ENCODE measurements at regions not wholly inside any gene's neighbourhood (a gene's known extent, or its start where the extent isn't known, plus 50 kb on each side); places are given as distances from the start of the nearest gene placed in this dataset.
"Not testable (repeated sequence)": the region's sequence is repeated elsewhere in the genome, so short reads cannot be mapped to it uniquely, and the experiment has no call there.

GRCh38 chr5:164224772-164225171 lies 719.4 kb downstream of the MAT2B start:
- no peak for DNase-seq

GRCh38 chr5:164230341-164230740 lies 724.9 kb downstream of the MAT2B start:
- no peak for DNase-seq

- DNase-seq: no peak
Measured at GRCh38 chr5:164233791-164234190, 728.4 kb downstream of the MAT2B start.

GRCh38 chr5:164234321-164234720 lies 728.9 kb downstream of the MAT2B start:
- DNase-seq: no peak

GRCh38 chr5:164235300-164235891 lies 730.0 kb downstream of the MAT2B start:
- DNase-seq: no peak

- DNase-seq: no peak
Measured at GRCh38 chr5:164237486-164237885, 732.1 kb downstream of the MAT2B start.

GRCh38 chr5:164251781-164252180 lies 746.4 kb downstream of the MAT2B start:
- not testable (repeated sequence) for DNase-seq

GRCh38 chr5:164253764-164254163 lies 748.3 kb downstream of the MAT2B start:
- no peak for DNase-seq

- DNase-seq: no peak
Measured at GRCh38 chr5:164255598-164256213, 750.3 kb downstream of the MAT2B start.

GRCh38 chr5:164256351-164256750 lies 750.9 kb downstream of the MAT2B start:
- DNase-seq: no peak

GRCh38 chr5:164256954-164257353 lies 751.5 kb downstream of the MAT2B start:
- DNase-seq: no peak

GRCh38 chr5:164265566-164265965 lies 760.1 kb downstream of the MAT2B start:
- no peak for DNase-seq

- DNase-seq: no peak
Measured at GRCh38 chr5:164266571-164266970, 761.2 kb downstream of the MAT2B start.

- DNase-seq: no peak
Measured at GRCh38 chr5:164277720-164278119, 772.3 kb downstream of the MAT2B start.

GRCh38 chr5:164289526-164289925 lies 784.1 kb downstream of the MAT2B start:
- no peak for DNase-seq

GRCh38 chr5:164296603-164297080 lies 791.2 kb downstream of the MAT2B start:
- no peak for DNase-seq

GRCh38 chr5:164298165-164298564 lies 792.7 kb downstream of the MAT2B start:
- no peak for DNase-seq

- no peak for DNase-seq
Measured at GRCh38 chr5:164300295-164300694, 794.9 kb downstream of the MAT2B start.

- no peak for DNase-seq
Measured at GRCh38 chr5:164301136-164301535, 795.7 kb downstream of the MAT2B start.

- no peak for DNase-seq
Measured at GRCh38 chr5:164301708-164302107, 796.3 kb downstream of the MAT2B start.

GRCh38 chr5:164302533-164303235 lies 797.3 kb downstream of the MAT2B start:
- DNase-seq: no peak

GRCh38 chr5:164303646-164304215 lies 798.3 kb downstream of the MAT2B start:
- DNase-seq: no peak

GRCh38 chr5:164306662-164307061 lies 801.2 kb downstream of the MAT2B start:
- no peak for DNase-seq

- no peak for DNase-seq
Measured at GRCh38 chr5:164312801-164313200, 807.4 kb downstream of the MAT2B start.

All from SIG-M5 (cell line).